NT2/D1 (cell line): ENCODE measurements at regions not wholly inside any gene's neighbourhood (a gene's known extent, or its start where the extent isn't known, plus 50 kb on each side); places are given as distances from the start of the nearest gene placed in this dataset.

Experiments used
- DNase-seq: peaks from one replicate; pipeline ENCODE4 v3.0.0-alpha.2; 2011; ENCODE audit warnings: low read depth, low spot score
- H3K27me3 ChIP-seq: 2 replicates; pipeline ENCODE4 v1.6.0; 2011; ENCODE audit warnings: mild to moderate bottlenecking; ENCODE audit not compliant: insufficient read length, insufficient read depth
- H3K36me3 ChIP-seq: 2 replicates; pipeline ENCODE4 v1.6.1; 2011; ENCODE audit warnings: mild to moderate bottlenecking, low read length, mixed read lengths; ENCODE audit not compliant: insufficient read depth, insufficient read length
- H3K4me1 ChIP-seq: 2 replicates; pipeline ENCODE4 v1.5.1; 2011; ENCODE audit not compliant: insufficient read depth, insufficient read length
- H3K4me3 ChIP-seq: 2 replicates; pipeline ENCODE4 v1.5.1; 2011; ENCODE audit warnings: low read depth; ENCODE audit not compliant: insufficient read length
- H3K9ac ChIP-seq: 2 replicates; pipeline ENCODE4 v1.6.0; 2011; ENCODE audit warnings: low read depth; ENCODE audit not compliant: insufficient read length
- H3K9me3 ChIP-seq: 2 replicates; pipeline ENCODE4 v1.5.1; 2011; ENCODE audit warnings: mild to moderate bottlenecking, low read length; ENCODE audit not compliant: insufficient read depth
- SUZ12 ChIP-seq: IDR thresholded peaks from 2 replicates; pipeline ENCODE4 v1.6.1; 2011; ENCODE audit not compliant: insufficient read length, insufficient read depth; ENCODE audit errors: extremely low read depth
- YY1 ChIP-seq: IDR thresholded peaks from 2 replicates; pipeline ENCODE4 v1.6.1; 2011; ENCODE audit not compliant: insufficient read length, insufficient read depth
- ZNF274 ChIP-seq: IDR thresholded peaks from 2 replicates; pipeline ENCODE4 v1.6.1; 2011; ENCODE audit warnings: mild to moderate bottlenecking, low read depth, low read length

DNA sequence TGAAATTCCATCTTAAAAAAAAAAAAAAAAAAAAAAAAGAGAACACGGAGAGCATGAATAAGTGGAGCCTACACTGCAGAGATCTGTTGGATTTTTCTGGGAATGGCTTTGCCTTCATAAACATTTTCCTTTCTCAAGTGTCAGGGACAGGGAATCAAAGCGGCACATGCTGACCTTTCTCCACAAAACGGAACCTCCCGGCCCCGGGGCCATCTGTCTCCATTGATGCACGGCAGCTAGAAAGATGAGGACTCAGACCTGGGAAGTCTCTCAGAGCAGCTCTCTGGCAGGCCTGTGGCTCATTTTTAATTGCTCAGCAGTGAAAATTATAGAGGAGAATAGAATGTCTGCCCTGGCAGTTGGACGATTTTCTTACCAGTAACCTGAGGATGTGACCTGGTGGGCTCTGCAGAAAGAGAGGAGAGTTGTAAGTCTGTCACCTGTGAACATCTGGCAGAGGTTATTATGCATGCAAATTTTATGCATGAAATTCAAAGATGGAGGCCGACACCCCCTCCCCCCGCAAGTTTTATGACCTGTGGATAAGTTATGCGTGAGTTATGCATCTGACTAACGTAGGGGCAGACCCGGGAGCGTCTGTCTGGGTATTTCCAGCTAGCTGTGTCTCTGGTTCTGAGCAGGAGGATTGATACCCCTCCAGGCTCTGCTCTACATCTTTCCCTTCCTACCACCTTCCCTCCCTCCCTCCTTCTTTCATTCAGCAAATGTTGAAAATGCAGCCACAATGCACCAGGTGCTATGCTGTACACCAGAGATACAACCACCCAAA, 352.5 kb downstream of the CDH26 start:
- no peak overlapping the region for H3K9ac ChIP-seq
- H3K9me3 ChIP-seq: no peaks in the 10 kb centered on the region
- no peak overlapping the region for H3K4me3 ChIP-seq
- peaks cover 70% of the 10 kb centered on the region for H3K27me3 ChIP-seq
- no peaks in the 10 kb centered on the region for H3K36me3 ChIP-seq
- no peaks in the 10 kb centered on the region for H3K4me1 ChIP-seq
- TF ChIP-seq ZNF274: no peak
- no peak for TF ChIP-seq YY1
- TF ChIP-seq SUZ12: no peak
- DNase-seq: no peak

DNA sequence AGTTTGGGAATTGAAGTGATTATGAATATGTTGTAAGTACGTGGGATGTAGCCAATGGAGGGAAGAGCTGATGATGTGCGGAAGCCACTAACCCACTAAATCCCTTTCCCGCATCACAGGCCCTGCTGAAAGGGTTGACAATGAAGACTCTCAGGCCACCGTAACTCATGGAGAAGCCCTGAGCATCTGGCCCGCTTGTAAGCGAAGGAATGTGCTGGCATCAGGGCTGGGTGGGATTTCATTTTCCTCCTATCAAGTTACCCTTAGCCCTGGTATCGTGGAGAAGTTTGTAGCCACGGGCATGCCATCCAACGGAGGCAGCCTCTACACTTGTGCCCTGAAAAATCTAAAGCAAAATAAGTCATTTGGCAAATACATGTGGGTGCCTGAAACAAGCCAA, 355.0 kb downstream of the CDH26 start:
- peaks cover 66% of the 10 kb centered on the region for H3K27me3 ChIP-seq
- no peaks in the 10 kb centered on the region for H3K36me3 ChIP-seq
- H3K9me3 ChIP-seq: no peaks in the 10 kb centered on the region
- no peak overlapping the region for H3K4me3 ChIP-seq
- no peak for DNase-seq
- no peaks in the 10 kb centered on the region for H3K4me1 ChIP-seq
- TF ChIP-seq YY1 (no peak), SUZ12 (no peak), ZNF274 (no peak)
- H3K9ac ChIP-seq: no peak overlapping the region

DNA sequence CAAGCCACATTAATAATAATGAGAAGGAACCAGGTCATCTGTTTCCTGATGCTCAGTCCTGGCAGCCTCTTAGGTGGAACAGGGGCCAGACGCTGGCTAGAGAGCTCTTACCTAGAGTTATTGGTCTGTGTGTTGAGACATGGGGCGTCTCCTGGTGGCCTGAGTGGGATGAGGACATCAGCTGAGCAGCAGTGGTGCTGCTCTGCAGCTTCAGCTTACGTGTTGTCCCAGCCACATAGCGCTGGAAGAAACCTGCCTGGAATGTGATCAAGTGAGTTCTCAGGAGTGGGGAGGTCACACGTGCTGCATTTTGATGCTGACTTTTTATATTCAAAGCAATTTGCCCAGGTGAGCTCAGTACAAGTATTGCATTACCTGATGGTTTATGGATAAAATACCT, 355.4 kb downstream of the CDH26 start:
- Histone ChIP-seq H3K9me3 (no peaks in the 10 kb centered on the region), H3K36me3 (no peaks in the 10 kb centered on the region), H3K27me3 (peaks cover 63% of the 10 kb centered on the region), H3K4me3 (no peak overlapping the region), H3K9ac (no peak overlapping the region), H3K4me1 (no peaks in the 10 kb centered on the region)
- DNase-seq: no peak
- TF ChIP-seq ZNF274 (no peak), SUZ12 (no peak), YY1 (no peak)

DNA sequence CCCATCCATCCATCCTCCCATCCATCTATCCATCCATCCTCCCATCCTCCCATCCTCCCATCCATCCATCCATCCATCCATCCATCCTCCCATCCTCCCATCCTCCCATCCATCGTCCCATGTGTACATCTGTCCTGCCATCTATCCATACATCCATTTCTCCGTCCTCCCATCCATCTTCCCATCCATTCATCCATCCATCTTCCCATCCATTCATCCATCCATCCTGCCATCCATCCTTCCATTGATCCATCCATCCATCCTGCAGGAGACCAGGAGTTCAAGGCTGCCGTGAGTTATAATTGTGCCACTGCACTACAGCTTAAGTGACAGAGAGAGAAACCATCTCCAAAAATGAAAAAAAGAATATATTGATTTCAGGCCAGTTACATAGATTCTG, 356.5 kb downstream of the CDH26 start:
- no peaks in the 10 kb centered on the region for H3K9me3 ChIP-seq
- DNase-seq: no peak
- no peak overlapping the region for H3K4me3 ChIP-seq
- no peaks in the 10 kb centered on the region for H3K4me1 ChIP-seq
- TF ChIP-seq ZNF274 (no peak), SUZ12 (no peak), YY1 (no peak)
- no peak overlapping the region for H3K9ac ChIP-seq
- H3K27me3 ChIP-seq: peaks cover 64% of the 10 kb centered on the region
- H3K36me3 ChIP-seq: no peaks in the 10 kb centered on the region

DNA sequence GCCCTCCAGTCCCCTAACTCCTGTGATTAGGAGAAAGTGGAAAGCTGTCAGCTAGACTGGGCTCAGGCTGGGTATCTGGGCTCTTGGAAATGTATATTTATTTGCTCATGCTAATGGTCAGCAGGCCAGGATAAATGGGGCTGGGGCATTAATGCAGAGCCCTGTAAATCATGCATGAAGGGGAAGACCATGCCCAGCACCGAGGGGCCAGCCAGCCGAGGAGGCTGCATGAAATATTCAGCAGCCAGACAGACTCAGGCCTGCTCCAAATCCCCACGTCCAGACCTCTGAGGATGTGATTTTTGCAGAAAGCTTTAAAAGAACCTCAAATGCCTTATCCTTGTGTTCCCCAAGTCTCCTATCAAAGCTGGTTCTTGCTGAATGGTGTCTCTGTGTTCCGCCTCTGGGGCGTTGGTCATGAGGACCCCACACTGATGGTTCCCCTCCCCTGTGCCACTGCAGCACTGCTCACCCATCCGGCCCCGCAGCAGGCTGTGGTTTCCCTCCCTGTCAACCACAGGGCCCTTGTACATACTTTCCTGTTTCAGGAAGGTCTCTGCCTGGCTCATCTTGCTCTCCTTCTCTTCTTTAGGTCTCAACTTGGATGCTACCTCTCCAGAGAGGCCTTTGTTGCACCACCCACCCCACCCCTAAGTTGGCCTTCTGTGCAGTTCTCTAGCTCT, 358.4 kb downstream of the CDH26 start:
- DNase-seq: no peak
- H3K36me3 ChIP-seq: no peaks in the 10 kb centered on the region
- H3K4me3 ChIP-seq: no peak overlapping the region
- no peaks in the 10 kb centered on the region for H3K4me1 ChIP-seq
- no peak overlapping the region for H3K9ac ChIP-seq
- no peaks in the 10 kb centered on the region for H3K9me3 ChIP-seq
- no peak for TF ChIP-seq SUZ12
- TF ChIP-seq ZNF274: no peak
- TF ChIP-seq YY1: no peak
- peaks cover 63% of the 10 kb centered on the region for H3K27me3 ChIP-seq

DNA sequence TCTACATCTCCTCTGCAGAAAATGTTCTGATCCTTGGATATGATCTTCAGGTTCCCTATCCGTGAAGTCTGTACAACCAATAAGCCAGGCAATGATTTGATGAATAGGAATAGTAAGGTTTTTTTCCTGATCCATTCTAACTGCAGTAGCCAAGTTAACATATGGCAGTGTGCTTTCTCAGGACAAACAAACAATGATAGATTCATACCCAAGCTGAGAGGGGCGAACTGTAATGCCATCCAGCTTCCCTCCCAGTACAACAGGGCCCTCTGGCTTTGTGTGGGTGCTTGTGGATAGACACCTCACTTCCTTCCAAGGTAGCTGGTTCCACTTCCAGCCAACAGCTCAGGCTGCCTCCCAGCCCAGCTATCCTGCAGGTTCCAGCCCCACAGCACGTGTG, 359.2 kb downstream of the CDH26 start:
- no peak for TF ChIP-seq ZNF274
- TF ChIP-seq YY1: no peak
- TF ChIP-seq SUZ12: no peak
- H3K27me3 ChIP-seq: peaks cover 57% of the 10 kb centered on the region
- DNase-seq: no peak
- no peaks in the 10 kb centered on the region for H3K36me3 ChIP-seq
- no peak overlapping the region for H3K4me3 ChIP-seq
- H3K9ac ChIP-seq: no peak overlapping the region
- no peaks in the 10 kb centered on the region for H3K9me3 ChIP-seq
- H3K4me1 ChIP-seq: no peaks in the 10 kb centered on the region

DNA sequence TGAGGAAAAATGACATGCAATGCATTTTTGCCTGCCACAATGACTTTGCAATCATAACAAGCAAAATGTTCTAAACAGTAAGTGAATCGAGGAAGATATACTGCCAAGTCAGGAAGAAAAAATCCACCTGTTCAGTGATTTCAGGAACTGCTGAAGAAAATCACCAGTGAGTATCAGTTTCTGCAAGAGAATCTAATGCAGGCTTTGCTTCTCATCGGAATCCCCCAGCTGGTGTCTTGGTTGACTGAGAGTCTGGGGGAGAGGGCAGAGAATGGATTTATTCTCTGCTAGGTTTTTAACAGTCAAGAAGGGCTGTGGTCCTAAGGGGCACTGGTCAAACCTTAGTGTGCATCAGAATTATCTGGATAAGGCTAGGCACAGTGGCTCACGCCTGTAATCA, 363.4 kb downstream of the CDH26 start:
- Histone ChIP-seq H3K9ac (no peak overlapping the region), H3K36me3 (no peaks in the 10 kb centered on the region), H3K9me3 (no peaks in the 10 kb centered on the region), H3K27me3 (peaks cover 44% of the 10 kb centered on the region), H3K4me3 (no peak overlapping the region), H3K4me1 (no peaks in the 10 kb centered on the region)
- DNase-seq: no peak
- TF ChIP-seq ZNF274 (no peak), YY1 (no peak), SUZ12 (no peak)
